ENCODE measurements at regions not wholly inside any gene's neighbourhood (a gene's known extent, or its start where the extent isn't known, plus 50 kb on each side); places are given as distances from the start of the nearest gene placed in this dataset.
"Not testable (repeated sequence)": the region's sequence is repeated elsewhere in the genome, so short reads cannot be mapped to it uniquely, and the experiment has no call there.

DNA sequence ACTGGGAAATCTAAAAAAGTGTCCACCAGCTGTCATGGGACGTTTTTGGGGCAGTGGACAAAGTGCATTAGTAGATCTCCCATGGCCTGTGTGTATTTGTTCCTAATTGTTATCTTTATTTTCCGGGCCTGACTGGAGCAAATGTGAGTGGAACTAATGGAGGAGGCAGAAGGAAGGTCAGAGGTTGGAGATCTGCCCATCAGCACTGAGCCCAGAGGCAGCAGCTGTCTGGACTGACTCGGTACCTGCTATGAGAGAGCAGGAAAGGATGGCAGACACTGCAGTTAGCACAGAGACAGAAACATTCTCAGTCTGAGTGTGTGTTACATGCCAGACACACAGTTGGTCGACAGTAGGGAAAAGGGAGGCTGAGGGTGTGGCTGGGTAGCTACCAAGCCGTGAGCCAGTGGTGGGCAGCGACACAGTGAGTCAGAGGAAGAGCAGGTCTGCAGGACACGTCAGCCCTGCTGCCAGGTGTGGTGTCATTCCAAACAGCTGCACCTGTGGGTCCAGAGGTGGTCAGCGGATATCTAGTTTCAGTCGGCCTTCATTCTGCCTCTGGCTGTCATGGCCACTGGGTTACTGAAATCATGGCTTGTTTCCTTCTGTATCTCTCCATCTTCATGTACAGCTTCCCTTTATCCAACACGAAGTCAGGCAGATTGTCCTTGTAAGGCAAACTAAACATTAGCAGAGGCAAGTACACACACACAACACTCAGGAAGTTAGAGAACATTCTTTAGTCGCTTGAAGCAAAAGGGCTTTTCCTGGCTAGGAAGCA, 196.4 kb downstream of the SPATA31A7 start:
- not testable (repeated sequence) for TF ChIP-seq CTCF (optimal IDR thresholded peaks at IDR 0.05 in 1 of 3, IDR thresholded peaks at IDR 0.05 in 1 of 3, conservative IDR thresholded peaks at IDR 0.05 in 1 of 3; ENCODE audit: extremely low read depth in 1 of 3, insufficient read depth in 2 of 3, low read length in 3 of 3); EZH2 (IDR thresholded peaks at IDR 0.05; ENCODE audit: low read length)

Measured in keratinocyte (primary cell).